GM18858 (cell line): ENCODE measurements at regions not wholly inside any gene's neighbourhood (a gene's known extent, or its start where the extent isn't known, plus 50 kb on each side); places are given as distances from the start of the nearest gene placed in this dataset.
"Not testable (repeated sequence)": the region's sequence is repeated elsewhere in the genome, so short reads cannot be mapped to it uniquely, and the experiment has no call there.

Experiments used
- ATAC-seq: cut with Tn5 transposase; IDR thresholded peaks from one replicate; pipeline ENCODE4 v1.9.1; 2021; ENCODE audit not compliant: unreplicated experiment

GRCh38 chr10:124190476-124190875 lies 97.1 kb upstream of the CHST15 start:
- ATAC-seq = not testable (repeated sequence)

- ATAC-seq = no peak
Measured at GRCh38 chr10:124186956-124187355, 93.6 kb upstream of the CHST15 start.

- no peak for ATAC-seq
Measured at GRCh38 chr10:124185084-124185483, 91.7 kb upstream of the CHST15 start.

- ATAC-seq = no peak
Measured at GRCh38 chr10:124184208-124184830, 90.9 kb upstream of the CHST15 start.

- no peak for ATAC-seq
Measured at GRCh38 chr10:124183617-124184016, 90.2 kb upstream of the CHST15 start.

- no peak for ATAC-seq
Measured at GRCh38 chr10:124182088-124182541, 88.7 kb upstream of the CHST15 start.

- no peak for ATAC-seq
Measured at GRCh38 chr10:124181656-124182055, 88.3 kb upstream of the CHST15 start.

- no peak for ATAC-seq
Measured at GRCh38 chr10:124180947-124181549, 87.7 kb upstream of the CHST15 start.

- no peak for ATAC-seq
Measured at GRCh38 chr10:124180044-124180745, 86.8 kb upstream of the CHST15 start.

- ATAC-seq = no peak
Measured at GRCh38 chr10:124179308-124180043, 86.1 kb upstream of the CHST15 start.

- no peak for ATAC-seq
Measured at GRCh38 chr10:124177180-124177518, 83.8 kb upstream of the CHST15 start.

GRCh38 chr10:124176349-124177179 lies 83.2 kb upstream of the CHST15 start:
- no peak for ATAC-seq

- ATAC-seq = no peak
Measured at GRCh38 chr10:124175701-124176348, 82.4 kb upstream of the CHST15 start.

- no peak for ATAC-seq
Measured at GRCh38 chr10:124174673-124175645, 81.6 kb upstream of the CHST15 start.

- ATAC-seq = no peak
Measured at GRCh38 chr10:124174071-124174566, 80.7 kb upstream of the CHST15 start.

- ATAC-seq = no peak
Measured at GRCh38 chr10:124173298-124173900, 80.0 kb upstream of the CHST15 start.

GRCh38 chr10:124172181-124172916 lies 79.0 kb upstream of the CHST15 start:
- ATAC-seq = no peak

- ATAC-seq = no peak
Measured at GRCh38 chr10:124171561-124171960, 78.2 kb upstream of the CHST15 start.
